GM23248 (cell line): ENCODE measurements at regions not wholly inside any gene's neighbourhood (a gene's known extent, or its start where the extent isn't known, plus 50 kb on each side); places are given as distances from the start of the nearest gene placed in this dataset.

ENCODE experiments used
- EZH2 ChIP-seq: fragments of 200-600 bp; sonication (generic); IDR thresholded peaks from 2 replicates; pipeline ENCODE4 v1.6.1; 2018; ENCODE audit warnings: antibody characterized with exemption, mild to moderate bottlenecking; ENCODE audit not compliant: insufficient read depth, poor library complexity, severe bottlenecking
- EZH2phosphoT487 ChIP-seq: fragments of 200-600 bp; sonication (generic); IDR thresholded peaks from 2 replicates; pipeline ENCODE4 v1.6.1; 2018; ENCODE audit warnings: antibody characterized with exemption, moderate library complexity, mild to moderate bottlenecking, low read depth; ENCODE audit not compliant: insufficient read depth

DNA sequence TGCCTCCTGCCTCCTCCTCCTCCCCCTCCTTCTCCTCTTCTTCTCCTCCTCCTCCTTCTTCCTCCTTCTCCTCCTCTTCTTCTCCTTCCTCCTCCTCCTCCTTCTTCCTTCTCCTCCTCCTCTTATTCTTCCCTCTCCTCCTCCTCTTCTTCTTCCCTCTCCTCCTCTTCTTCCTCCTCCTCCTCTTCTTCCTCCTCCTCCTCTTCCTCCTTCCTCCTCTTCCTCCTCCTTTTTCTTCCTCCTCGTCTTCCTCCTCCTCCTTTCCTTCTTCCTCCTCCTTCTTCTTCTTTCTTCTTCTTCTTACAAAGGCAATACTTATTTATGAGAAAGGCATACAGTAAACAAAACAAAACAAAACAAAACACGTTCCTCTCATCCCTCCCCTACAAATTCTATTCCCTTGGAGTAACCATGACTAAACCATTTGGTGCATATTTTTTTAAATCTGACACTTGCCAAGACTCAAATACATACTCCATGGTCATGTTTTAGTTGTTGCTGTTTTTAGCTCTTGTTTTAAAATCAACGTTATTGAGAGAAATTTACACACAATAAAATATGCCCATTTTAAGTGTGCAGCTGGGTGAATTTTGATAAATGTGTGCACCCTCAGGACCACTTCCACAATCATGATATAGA is 135.6 kb downstream of the FOXD1 start:
- no peak for TF ChIP-seq EZH2
- no peak for TF ChIP-seq EZH2phosphoT487
